ENCODE measurements at regions not wholly inside any gene's neighbourhood (a gene's known extent, or its start where the extent isn't known, plus 50 kb on each side); places are given as distances from the start of the nearest gene placed in this dataset.

GRCh38 chr7:84848219-84848973 lies 338.5 kb downstream of the SEMA3D start:
- TF ChIP-seq TCF7 (IDR thresholded peaks at IDR 0.05; ENCODE audit: borderline replicate concordance) = no peak
- TF ChIP-seq CTCF (IDR thresholded peaks at IDR 0.05 in 2 of 3, conservative IDR thresholded peaks at IDR 0.05 in 1 of 3; ENCODE audit: control insufficient read depth in 2 of 3, extremely low read depth in 1 of 3, insufficient read depth in 1 of 3, low read depth in 3 of 3, low read length in 3 of 3) = no peak
- TF ChIP-seq SMAD1 (IDR thresholded peaks at IDR 0.05; ENCODE audit: low read depth, partially characterized antibody) = no peak
- no peak for TF ChIP-seq NBN (IDR thresholded peaks at IDR 0.05)
- no peak for TF ChIP-seq MYC (IDR thresholded peaks at IDR 0.05; ENCODE audit: insufficient read depth, insufficient read length, insufficient replicate concordance, low read length, severe bottlenecking)
- TF ChIP-seq BHLHE40 (IDR thresholded peaks at IDR 0.05; ENCODE audit: borderline replicate concordance in 1 of 2, low read depth in 2 of 2, low read length in 1 of 2) = no peak
- no peak for TF ChIP-seq EZH2 (IDR thresholded peaks at IDR 0.05; ENCODE audit: borderline replicate concordance, control insufficient read depth, low read depth, low read length)
- no peak for TF ChIP-seq EP300 (IDR thresholded peaks at IDR 0.05; ENCODE audit: borderline replicate concordance in 1 of 2, control insufficient read depth in 1 of 2, low read depth in 2 of 2, low read length in 2 of 2)
- TF ChIP-seq POLR2AphosphoS5 (IDR thresholded peaks at IDR 0.05; ENCODE audit: low read length) = no peak
- no peak for TF ChIP-seq CREB1 (IDR thresholded peaks at IDR 0.05; ENCODE audit: low read depth)

Data from GM12878 (cell line).